ENCODE measurements at regions not wholly inside any gene's neighbourhood (a gene's known extent, or its start where the extent isn't known, plus 50 kb on each side); places are given as distances from the start of the nearest gene placed in this dataset.

DNA sequence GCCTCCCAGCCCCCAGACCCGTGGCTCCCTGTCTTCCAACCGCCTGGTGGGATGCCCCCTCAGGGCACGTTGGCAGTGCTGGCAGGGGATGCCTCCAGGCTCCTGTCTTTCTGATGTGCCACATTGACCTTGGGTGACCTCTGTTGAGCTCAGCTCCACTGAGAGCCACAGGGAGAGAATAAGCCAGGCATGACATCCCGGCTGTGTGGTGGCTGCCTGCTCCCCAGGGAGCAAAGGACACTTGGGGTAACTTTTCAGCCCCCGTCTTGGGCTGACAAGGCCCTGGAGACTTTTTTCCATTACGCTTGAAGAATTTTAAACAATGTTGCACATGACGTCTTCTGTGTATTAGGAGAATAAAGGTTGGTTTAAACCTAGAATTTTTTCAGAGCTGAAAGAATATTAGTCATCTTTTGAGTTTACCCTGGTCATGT is 246.0 kb downstream of the TSN start:
- no peak for DNase-seq
- Histone ChIP-seq H3K27ac (ENCODE audit: low read length) (no peak overlapping the region), H3K27me3 (ENCODE audit: control insufficient read depth, insufficient read depth, low read length) (no peaks in the 10 kb centered on the region), H3K9me3 (replicated peaks; ENCODE audit: control insufficient read depth, low read depth, low read length) (no peaks in the 10 kb centered on the region), H3K4me3 (ENCODE audit: low read length) (no peak overlapping the region), H3K4me1 (ENCODE audit: control insufficient read depth, insufficient read depth, low read length) (peaks cover 3% of the 10 kb centered on the region), H3K36me3 (ENCODE audit: control insufficient read depth, insufficient read depth, low read length) (no peaks in the 10 kb centered on the region)
- WGBS (ENCODE audit: insufficient coverage), result 84% methylated on average over 7 of the region's 7 CpGs

DNA sequence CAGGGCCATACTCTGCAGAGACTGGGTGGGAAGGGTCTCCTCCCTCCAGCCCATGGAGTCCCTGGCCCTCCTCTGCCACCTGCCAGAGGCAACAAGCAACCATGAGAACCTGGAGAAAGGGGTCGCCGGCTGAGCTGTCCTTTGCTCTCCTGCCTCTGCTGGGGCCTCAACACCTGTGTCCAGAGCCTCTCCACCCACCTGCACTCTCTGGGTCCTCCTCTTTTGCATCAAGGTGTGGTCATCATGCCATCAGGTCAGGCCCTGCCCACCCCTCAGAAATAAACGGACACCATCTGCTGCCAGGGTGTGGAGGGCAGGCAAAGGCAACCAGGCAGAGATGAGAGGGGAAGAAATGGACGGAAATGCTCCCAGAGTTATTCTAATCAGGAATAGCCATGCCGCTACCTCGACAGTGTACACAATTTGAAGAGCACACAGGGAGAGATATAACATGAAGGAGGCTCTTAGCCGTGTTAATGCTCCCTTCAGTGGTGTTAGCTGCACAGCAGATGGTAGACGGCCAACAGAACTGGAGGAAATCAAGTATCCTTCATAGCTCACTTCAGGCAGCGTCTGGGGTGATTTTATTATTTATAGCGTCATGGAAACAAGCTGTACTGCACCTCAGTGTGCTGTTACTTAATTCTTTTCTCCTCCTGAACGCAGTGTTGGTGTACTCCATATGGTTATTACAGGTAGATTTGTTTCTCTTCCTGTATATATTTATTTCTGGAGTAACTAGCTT is 247.9 kb downstream of the TSN start:
- Histone ChIP-seq H3K4me3 (ENCODE audit: low read length) (no peak overlapping the region), H3K36me3 (ENCODE audit: control insufficient read depth, insufficient read depth, low read length) (no peaks in the 10 kb centered on the region), H3K27ac (ENCODE audit: low read length) (no peak overlapping the region), H3K4me1 (ENCODE audit: control insufficient read depth, insufficient read depth, low read length) (peaks cover 3% of the 10 kb centered on the region), H3K27me3 (ENCODE audit: control insufficient read depth, insufficient read depth, low read length) (no peaks in the 10 kb centered on the region), H3K9me3 (replicated peaks; ENCODE audit: control insufficient read depth, low read depth, low read length) (no peaks in the 10 kb centered on the region)
- WGBS (ENCODE audit: insufficient coverage), result 79% methylated on average over 7 of the region's 11 CpGs
- peak; percentile 23 for DNase-seq

DNA sequence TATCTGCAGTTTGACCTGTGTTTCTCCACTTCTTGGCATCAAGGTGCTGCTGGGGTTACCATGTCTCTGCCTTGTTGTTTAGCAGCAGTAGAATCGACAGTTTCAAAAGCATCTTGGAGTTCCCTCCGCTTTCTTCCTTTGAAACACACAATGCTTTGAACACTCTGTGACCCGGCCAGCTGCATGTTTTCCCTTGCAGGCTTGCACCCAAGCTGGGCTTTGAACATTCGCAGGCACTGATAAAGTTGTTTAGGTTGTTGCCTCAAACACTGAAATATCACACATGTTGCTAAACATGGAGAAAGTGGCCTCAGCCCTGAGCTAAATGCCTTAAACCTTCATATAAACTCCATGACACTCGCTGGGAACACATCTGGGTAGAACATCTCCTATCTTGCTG is 251.7 kb downstream of the TSN start:
- Histone ChIP-seq H3K9me3 (replicated peaks; ENCODE audit: control insufficient read depth, low read depth, low read length) (no peaks in the 10 kb centered on the region), H3K4me1 (ENCODE audit: control insufficient read depth, insufficient read depth, low read length) (peaks cover 8% of the 10 kb centered on the region), H3K36me3 (ENCODE audit: control insufficient read depth, insufficient read depth, low read length) (no peaks in the 10 kb centered on the region), H3K27ac (ENCODE audit: low read length) (no peak overlapping the region), H3K27me3 (ENCODE audit: control insufficient read depth, insufficient read depth, low read length) (no peaks in the 10 kb centered on the region), H3K4me3 (ENCODE audit: low read length) (no peak overlapping the region)
- 76% methylated on average over 4 of the region's 5 CpGs for WGBS (ENCODE audit: insufficient coverage)
- DNase-seq, result no peak

DNA sequence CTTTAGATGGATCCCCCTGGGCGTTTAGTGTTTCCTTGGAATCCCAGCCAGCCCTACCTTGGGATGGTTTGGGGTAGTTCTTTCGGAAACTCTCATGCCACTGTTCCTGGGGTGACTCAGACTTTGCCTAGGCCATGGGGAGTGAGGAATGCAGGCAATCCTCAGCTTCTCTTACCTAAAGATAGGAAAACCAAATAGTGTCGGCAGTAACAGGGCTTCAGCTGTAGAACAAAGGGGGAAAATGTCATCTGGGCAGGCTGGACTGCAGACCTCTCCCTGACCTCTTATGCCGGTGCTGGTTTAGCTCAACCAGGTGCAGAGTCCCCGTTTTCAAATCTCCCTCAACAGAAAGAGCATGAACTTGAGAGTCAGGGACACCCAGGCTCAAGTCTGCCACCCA is 252.1 kb downstream of the TSN start:
- Histone ChIP-seq H3K4me1 (ENCODE audit: control insufficient read depth, insufficient read depth, low read length) (peaks cover 8% of the 10 kb centered on the region), H3K36me3 (ENCODE audit: control insufficient read depth, insufficient read depth, low read length) (no peaks in the 10 kb centered on the region), H3K27me3 (ENCODE audit: control insufficient read depth, insufficient read depth, low read length) (no peaks in the 10 kb centered on the region), H3K4me3 (ENCODE audit: low read length) (no peak overlapping the region), H3K27ac (ENCODE audit: low read length) (no peak overlapping the region), H3K9me3 (replicated peaks; ENCODE audit: control insufficient read depth, low read depth, low read length) (no peaks in the 10 kb centered on the region)
- 46% methylated on average over 3 of the region's 5 CpGs for WGBS (ENCODE audit: insufficient coverage)
- DNase-seq, result no peak

DNA sequence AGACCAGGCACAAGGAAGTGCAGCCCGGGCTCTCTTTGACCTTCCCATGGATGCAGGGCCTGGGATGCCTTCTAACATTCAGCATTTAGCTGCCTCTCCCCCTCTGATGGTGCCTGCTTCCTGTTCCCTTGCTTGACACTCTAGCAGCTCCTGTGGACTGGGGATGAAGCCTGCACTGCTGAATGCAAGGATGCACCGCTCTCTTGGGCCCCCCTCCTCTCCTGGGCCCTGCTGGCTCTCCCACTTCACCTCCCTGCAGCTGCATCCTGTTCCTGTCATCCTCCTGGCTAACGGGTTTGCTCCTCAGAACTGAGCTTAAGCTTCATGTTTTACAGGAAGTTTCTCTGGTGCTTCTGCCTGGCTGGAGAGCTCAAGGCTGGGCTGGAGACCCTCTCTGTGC is 254.1 kb downstream of the TSN start:
- WGBS (ENCODE audit: insufficient coverage), result 22% methylated on average over 3 of the region's 3 CpGs
- Histone ChIP-seq H3K9me3 (replicated peaks; ENCODE audit: control insufficient read depth, low read depth, low read length) (no peaks in the 10 kb centered on the region), H3K36me3 (ENCODE audit: control insufficient read depth, insufficient read depth, low read length) (no peaks in the 10 kb centered on the region), H3K4me1 (ENCODE audit: control insufficient read depth, insufficient read depth, low read length) (peaks cover 8% of the 10 kb centered on the region), H3K27me3 (ENCODE audit: control insufficient read depth, insufficient read depth, low read length) (no peaks in the 10 kb centered on the region), H3K4me3 (ENCODE audit: low read length) (no peak overlapping the region), H3K27ac (ENCODE audit: low read length) (no peak overlapping the region)
- DNase-seq, result peak; percentile 38

DNA sequence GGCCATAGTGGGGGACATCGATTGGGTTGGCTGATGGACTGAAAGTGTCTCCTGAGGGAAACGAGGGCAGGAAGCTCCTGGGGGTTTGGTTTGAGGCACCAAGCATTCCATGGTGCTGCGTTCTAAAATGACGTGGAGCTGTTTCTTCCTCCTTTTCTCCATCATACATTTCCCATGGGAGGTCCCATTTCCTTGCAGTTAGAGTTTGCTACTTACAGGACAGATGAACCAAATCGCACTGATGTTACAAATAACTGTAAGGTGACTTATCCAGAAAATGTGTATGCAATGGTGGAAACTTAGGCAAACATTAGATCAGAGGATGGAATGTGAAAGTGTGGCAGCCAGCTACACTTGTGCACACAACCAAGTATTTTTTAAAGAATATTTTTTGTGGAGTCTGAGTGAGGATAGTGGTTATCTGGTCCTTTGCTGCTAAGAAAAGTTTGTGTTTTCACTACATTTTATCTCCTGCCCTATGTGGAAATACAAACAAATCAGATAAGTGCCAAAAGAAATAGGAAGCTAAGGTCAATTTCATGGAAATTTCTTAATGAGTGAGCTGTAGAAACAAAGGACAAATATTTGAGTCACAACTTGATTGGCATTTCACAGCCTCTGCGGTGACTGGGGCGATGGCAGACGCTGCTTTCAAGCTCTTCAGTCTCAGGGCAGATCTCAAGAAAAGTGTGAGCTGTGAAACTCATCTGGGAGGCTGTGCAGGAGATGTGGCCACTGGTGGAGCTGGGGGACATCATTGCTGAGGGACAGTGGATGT is 256.2 kb downstream of the TSN start:
- 81% methylated on average over 4 of the region's 8 CpGs for WGBS (ENCODE audit: insufficient coverage)
- H3K4me3 ChIP-seq (ENCODE audit: low read length), result no peak overlapping the region
- H3K27ac ChIP-seq (ENCODE audit: low read length), result no peak overlapping the region
- no peaks in the 10 kb centered on the region for H3K27me3 ChIP-seq (ENCODE audit: control insufficient read depth, insufficient read depth, low read length)
- DNase-seq, result no peak
- H3K4me1 ChIP-seq (ENCODE audit: control insufficient read depth, insufficient read depth, low read length), result peaks cover 8% of the 10 kb centered on the region
- no peaks in the 10 kb centered on the region for H3K36me3 ChIP-seq (ENCODE audit: control insufficient read depth, insufficient read depth, low read length)
- no peaks in the 10 kb centered on the region for H3K9me3 ChIP-seq (replicated peaks; ENCODE audit: control insufficient read depth, low read depth, low read length)

DNA sequence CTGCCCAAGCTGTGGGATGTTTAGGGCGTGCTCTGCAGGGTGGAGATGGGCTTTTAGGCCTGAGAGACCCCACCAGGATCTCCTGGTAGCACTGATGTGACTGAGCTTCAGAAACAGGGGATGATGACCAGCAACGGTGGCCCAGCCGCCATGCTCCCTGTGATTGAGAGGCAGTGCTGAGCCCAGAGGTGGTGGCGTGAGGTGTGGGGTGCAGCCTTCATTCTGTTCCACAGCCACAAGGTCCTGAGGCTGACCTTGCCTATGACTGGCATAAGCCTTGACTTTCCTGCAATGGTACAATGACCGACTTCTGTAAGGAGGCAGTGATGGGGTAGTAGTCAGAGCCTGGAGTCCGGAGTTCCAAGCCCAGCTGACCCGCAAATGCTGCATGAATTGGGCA is 263.3 kb downstream of the TSN start:
- 91% methylated on average over 6 of the region's 7 CpGs for WGBS (ENCODE audit: insufficient coverage)
- Histone ChIP-seq H3K9me3 (replicated peaks; ENCODE audit: control insufficient read depth, low read depth, low read length) (no peaks in the 10 kb centered on the region), H3K36me3 (ENCODE audit: control insufficient read depth, insufficient read depth, low read length) (no peaks in the 10 kb centered on the region), H3K27ac (ENCODE audit: low read length) (no peak overlapping the region), H3K4me3 (ENCODE audit: low read length) (no peak overlapping the region), H3K4me1 (ENCODE audit: control insufficient read depth, insufficient read depth, low read length) (peaks cover 9% of the 10 kb centered on the region), H3K27me3 (ENCODE audit: control insufficient read depth, insufficient read depth, low read length) (no peaks in the 10 kb centered on the region)
- no peak for DNase-seq

DNA sequence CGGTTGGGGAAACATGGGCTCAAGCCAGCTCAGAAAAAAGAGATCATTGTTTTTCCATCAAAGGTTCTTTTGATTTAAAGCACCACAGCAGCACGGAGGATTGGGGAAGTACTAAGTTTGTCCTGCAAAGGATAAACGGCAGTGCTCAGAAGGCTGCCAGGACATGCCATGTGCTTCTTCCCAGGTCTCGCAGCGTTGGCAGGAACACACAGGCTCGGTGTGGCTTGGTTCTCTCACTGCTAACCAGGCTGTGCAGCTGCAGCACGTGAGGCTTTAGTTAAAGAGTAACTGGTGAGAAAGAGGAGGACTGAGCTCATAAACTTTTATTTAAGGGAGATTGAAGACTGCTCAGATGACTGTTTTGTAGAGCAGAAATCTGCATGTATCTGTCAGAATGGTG is 264.3 kb downstream of the TSN start:
- H3K4me3 ChIP-seq (ENCODE audit: low read length), result no peak overlapping the region
- H3K9me3 ChIP-seq (replicated peaks; ENCODE audit: control insufficient read depth, low read depth, low read length), result no peaks in the 10 kb centered on the region
- DNase-seq, result peak; percentile 46
- H3K27ac ChIP-seq (ENCODE audit: low read length), result no peak overlapping the region
- no peaks in the 10 kb centered on the region for H3K27me3 ChIP-seq (ENCODE audit: control insufficient read depth, insufficient read depth, low read length)
- WGBS (ENCODE audit: insufficient coverage), result 4% methylated on average over 7 of the region's 7 CpGs
- peaks cover 9% of the 10 kb centered on the region for H3K4me1 ChIP-seq (ENCODE audit: control insufficient read depth, insufficient read depth, low read length)
- no peaks in the 10 kb centered on the region for H3K36me3 ChIP-seq (ENCODE audit: control insufficient read depth, insufficient read depth, low read length)

DNA sequence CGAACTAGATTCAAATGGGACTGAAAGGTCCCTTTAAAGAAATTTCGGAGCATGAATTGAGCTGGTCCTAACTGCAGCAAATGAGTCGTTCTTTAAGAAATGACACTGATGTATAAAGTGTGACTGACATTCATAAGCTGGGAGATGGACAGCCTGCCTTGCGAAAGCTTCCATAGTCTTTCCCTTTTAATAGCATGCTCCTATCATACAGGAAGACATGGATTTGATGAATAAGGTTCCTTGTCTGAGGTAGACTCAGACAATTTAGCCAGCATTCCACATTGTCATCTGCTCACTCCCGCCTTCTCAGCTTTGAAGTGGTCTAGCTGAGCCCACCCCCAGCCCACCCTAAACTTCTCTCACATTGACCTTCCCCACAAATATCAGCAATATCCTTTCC is 264.9 kb downstream of the TSN start:
- WGBS (ENCODE audit: insufficient coverage), result 84% methylated on average over 2 of the region's 5 CpGs

DNA sequence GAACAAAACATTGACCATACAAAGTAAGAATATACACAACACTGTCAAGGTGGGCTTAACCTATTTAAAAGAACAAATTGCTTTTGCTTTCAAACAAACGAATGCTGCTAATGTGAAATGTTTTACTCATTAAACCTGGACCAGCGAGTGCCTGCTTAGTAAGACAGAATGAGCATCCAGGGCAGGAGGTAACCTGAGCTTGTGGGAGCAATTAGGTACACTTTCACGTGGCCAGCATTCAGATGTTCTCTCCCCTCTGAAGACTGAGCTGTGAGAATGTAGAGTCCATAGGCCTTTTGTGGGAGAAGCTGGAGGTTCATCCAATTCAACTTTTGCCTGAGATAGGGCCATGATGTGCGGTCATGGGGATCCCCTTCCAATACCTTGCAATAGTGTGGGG is 266.5 kb downstream of the TSN start:
- Histone ChIP-seq H3K4me3 (ENCODE audit: low read length) (no peak overlapping the region), H3K4me1 (ENCODE audit: control insufficient read depth, insufficient read depth, low read length) (peaks cover 9% of the 10 kb centered on the region), H3K27me3 (ENCODE audit: control insufficient read depth, insufficient read depth, low read length) (no peaks in the 10 kb centered on the region), H3K36me3 (ENCODE audit: control insufficient read depth, insufficient read depth, low read length) (no peaks in the 10 kb centered on the region), H3K9me3 (replicated peaks; ENCODE audit: control insufficient read depth, low read depth, low read length) (no peaks in the 10 kb centered on the region), H3K27ac (ENCODE audit: low read length) (no peak overlapping the region)
- DNase-seq, result no peak
- 68% methylated on average over 3 of the region's 4 CpGs for WGBS (ENCODE audit: insufficient coverage)

More for the DNA sequence above, 264.9 kb downstream of the TSN start:
- Histone ChIP-seq H3K27ac (ENCODE audit: low read length) (no peak overlapping the region), H3K4me1 (ENCODE audit: control insufficient read depth, insufficient read depth, low read length) (peaks cover 9% of the 10 kb centered on the region), H3K27me3 (ENCODE audit: control insufficient read depth, insufficient read depth, low read length) (no peaks in the 10 kb centered on the region), H3K36me3 (ENCODE audit: control insufficient read depth, insufficient read depth, low read length) (no peaks in the 10 kb centered on the region), H3K4me3 (ENCODE audit: low read length) (no peak overlapping the region), H3K9me3 (replicated peaks; ENCODE audit: control insufficient read depth, low read depth, low read length) (no peaks in the 10 kb centered on the region)
- no peak for DNase-seq
